ENCODE measurements at regions not wholly inside any gene's neighbourhood (a gene's known extent, or its start where the extent isn't known, plus 50 kb on each side); places are given as distances from the start of the nearest gene placed in this dataset.

DNA sequence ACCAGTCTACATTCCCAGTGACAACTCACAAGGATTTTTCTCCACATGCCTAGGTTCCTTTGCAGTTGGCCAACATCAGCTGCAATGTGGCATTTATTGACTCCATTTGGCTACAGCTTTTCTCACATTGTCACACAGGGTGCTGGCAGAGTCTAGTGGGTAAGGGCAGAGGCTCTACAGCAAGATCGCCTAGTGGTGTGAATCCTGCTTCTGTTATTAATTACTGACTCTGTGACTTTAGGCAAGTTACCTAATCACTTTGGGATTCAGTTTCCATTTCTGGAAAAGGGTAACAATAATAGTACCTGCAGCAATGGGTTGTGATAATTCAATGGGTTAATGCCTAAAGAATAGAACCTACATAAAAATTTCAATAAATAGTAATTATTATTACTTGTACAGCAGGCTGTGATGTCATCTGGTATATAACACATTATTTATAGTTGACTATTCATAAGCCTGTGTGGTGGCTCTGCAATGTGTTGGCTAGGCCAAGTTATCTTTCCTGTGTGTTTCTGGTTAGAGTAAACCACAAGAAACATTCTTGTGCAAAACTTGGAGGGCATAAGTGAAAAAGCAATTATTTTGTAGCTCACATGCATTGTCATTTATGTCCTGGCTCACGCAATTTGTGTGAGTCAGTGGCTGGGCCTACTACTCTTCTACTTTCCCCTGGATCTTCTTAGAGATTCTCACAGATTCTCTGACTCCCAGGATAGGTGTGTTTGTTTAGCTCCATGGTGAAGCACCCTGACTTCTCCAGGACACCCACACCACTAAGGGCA lies 59.5 kb downstream of the PTGS2 start:
- TF ChIP-seq, protein P1, sequence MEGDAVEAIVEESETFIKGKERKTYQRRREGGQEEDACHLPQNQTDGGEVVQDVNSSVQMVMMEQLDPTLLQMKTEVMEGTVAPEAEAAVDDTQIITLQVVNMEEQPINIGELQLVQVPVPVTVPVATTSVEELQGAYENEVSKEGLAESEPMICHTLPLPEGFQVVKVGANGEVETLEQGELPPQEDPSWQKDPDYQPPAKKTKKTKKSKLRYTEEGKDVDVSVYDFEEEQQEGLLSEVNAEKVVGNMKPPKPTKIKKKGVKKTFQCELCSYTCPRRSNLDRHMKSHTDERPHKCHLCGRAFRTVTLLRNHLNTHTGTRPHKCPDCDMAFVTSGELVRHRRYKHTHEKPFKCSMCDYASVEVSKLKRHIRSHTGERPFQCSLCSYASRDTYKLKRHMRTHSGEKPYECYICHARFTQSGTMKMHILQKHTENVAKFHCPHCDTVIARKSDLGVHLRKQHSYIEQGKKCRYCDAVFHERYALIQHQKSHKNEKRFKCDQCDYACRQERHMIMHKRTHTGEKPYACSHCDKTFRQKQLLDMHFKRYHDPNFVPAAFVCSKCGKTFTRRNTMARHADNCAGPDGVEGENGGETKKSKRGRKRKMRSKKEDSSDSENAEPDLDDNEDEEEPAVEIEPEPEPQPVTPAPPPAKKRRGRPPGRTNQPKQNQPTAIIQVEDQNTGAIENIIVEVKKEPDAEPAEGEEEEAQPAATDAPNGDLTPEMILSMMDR (IDR thresholded peaks at IDR 0.05) = no peak
- no peak for TF ChIP-seq POLR2A (IDR thresholded peaks at IDR 0.05)

Data from heart left ventricle (tissue), 13 donors.